Urothelium cell line (cell line): ENCODE measurements at regions not wholly inside any gene's neighbourhood (a gene's known extent, or its start where the extent isn't known, plus 50 kb on each side); places are given as distances from the start of the nearest gene placed in this dataset.
"Not testable (repeated sequence)": the region's sequence is repeated elsewhere in the genome, so short reads cannot be mapped to it uniquely, and the experiment has no call there.

Source experiments
- DNase-seq: peaks from one replicate; pipeline ENCODE4 v3.0.0; 2011; ENCODE audit warnings: low spot score, mixed read lengths
- FAIRE-seq: peaks from 2 replicates; lab custom pipeline; 2011; peaks lifted over from hg19 to GRCh38; lab: Jason Lieb, UNC

GRCh38 chr17:13851889-13852288 is 217.4 kb upstream of the COX10 start:
- FAIRE-seq (no peak), DNase-seq (no peak)

- not testable (repeated sequence) for DNase-seq, FAIRE-seq
Observed at GRCh38 chr17:13855730-13856129, 213.6 kb upstream of the COX10 start.

GRCh38 chr17:13862346-13862745 is 207.0 kb upstream of the COX10 start:
- FAIRE-seq = no peak
- no peak for DNase-seq

GRCh38 chr17:13863436-13863835 is 205.9 kb upstream of the COX10 start:
- no peak for DNase-seq
- no peak for FAIRE-seq

GRCh38 chr17:13864521-13864920 is 204.8 kb upstream of the COX10 start:
- FAIRE-seq (no peak), DNase-seq (no peak)

- no peak for FAIRE-seq
- no peak for DNase-seq
Observed at GRCh38 chr17:13865650-13866049, 203.7 kb upstream of the COX10 start.

- FAIRE-seq = no peak
Observed at GRCh38 chr17:13869331-13869940, 199.9 kb upstream of the COX10 start.

GRCh38 chr17:13871261-13871660 is 198.0 kb upstream of the COX10 start:
- no peak for FAIRE-seq
- no peak for DNase-seq

More at GRCh38 chr17:13869331-13869940, 199.9 kb upstream of the COX10 start:
- no peak for DNase-seq

- no peak for FAIRE-seq
- no peak for DNase-seq
Observed at GRCh38 chr17:13874134-13874533, 195.2 kb upstream of the COX10 start.

- DNase-seq (no peak), FAIRE-seq (no peak)
Observed at GRCh38 chr17:13874817-13875216, 194.5 kb upstream of the COX10 start.

- FAIRE-seq = no peak
- DNase-seq = no peak
Observed at GRCh38 chr17:13879961-13880466, 189.3 kb upstream of the COX10 start.

GRCh38 chr17:13883659-13884058 is 185.6 kb upstream of the COX10 start:
- DNase-seq = no peak
- no peak for FAIRE-seq

GRCh38 chr17:13884347-13884746 is 185.0 kb upstream of the COX10 start:
- DNase-seq = no peak
- no peak for FAIRE-seq

GRCh38 chr17:13885550-13885949 is 183.8 kb upstream of the COX10 start:
- FAIRE-seq = no peak

GRCh38 chr17:13885953-13886889 is 183.1 kb upstream of the COX10 start:
- FAIRE-seq = no peak
- DNase-seq = no peak

More at GRCh38 chr17:13885550-13885949, 183.8 kb upstream of the COX10 start:
- no peak for DNase-seq

- no peak for DNase-seq
- FAIRE-seq = no peak
Observed at GRCh38 chr17:13888056-13888609, 181.2 kb upstream of the COX10 start.

GRCh38 chr17:13908971-13909370 is 160.3 kb upstream of the COX10 start:
- not testable (repeated sequence) for FAIRE-seq, DNase-seq

- no peak for DNase-seq
- no peak for FAIRE-seq
Observed at GRCh38 chr17:13909901-13910519, 159.3 kb upstream of the COX10 start.

- DNase-seq (no peak), FAIRE-seq (no peak)
Observed at GRCh38 chr17:13917634-13918033, 151.7 kb upstream of the COX10 start.

- FAIRE-seq (no peak), DNase-seq (no peak)
Observed at GRCh38 chr17:13918247-13918646, 151.1 kb upstream of the COX10 start.

- no peak for FAIRE-seq
- DNase-seq = no peak
Observed at GRCh38 chr17:13919818-13920217, 149.5 kb upstream of the COX10 start.
